ENCODE measurements at regions not wholly inside any gene's neighbourhood (a gene's known extent, or its start where the extent isn't known, plus 50 kb on each side); places are given as distances from the start of the nearest gene placed in this dataset.

GRCh38 chr13:77430377-77430951, 103.6 kb upstream of the MYCBP2 start:
- no peak for DNase-seq
- H3K27me3 ChIP-seq (ENCODE audit: insufficient read depth) = no peaks in the 10 kb centered on the region
- H4K20me1 ChIP-seq (ENCODE audit: insufficient read depth) = no peaks in the 10 kb centered on the region
- ChIA-PET CTCF (interaction anchor here (0.5 kb wide), 1 partner anchor 134 kb away, joined by 3 read pairs; no protein-coding TSS in a partner anchor), POLR2A (no interaction called here)
- no peaks in the 10 kb centered on the region for H3K4me1 ChIP-seq (ENCODE audit: control insufficient read depth in 1 of 2, insufficient read depth in 2 of 2, low read depth in 1 of 2, low read length in 1 of 2)
- no peak overlapping the region for H3K9ac ChIP-seq
- TF ChIP-seq ELF1 (IDR thresholded peaks at IDR 0.05) = no peak
- TF ChIP-seq REST (IDR thresholded peaks at IDR 0.05; ENCODE audit: low read depth, low read length) = no peak
- TF ChIP-seq YY1 (IDR thresholded peaks at IDR 0.05; ENCODE audit: low read depth) = no peak
- TF ChIP-seq MAX (IDR thresholded peaks at IDR 0.05; ENCODE audit: low read depth) = no peak
- H3K9me2 ChIP-seq = no peaks in the 10 kb centered on the region
- WGBS (ENCODE audit: low lambda C conversion rate) = 100% methylated on average over 1 of the region's 2 CpGs
- no peak overlapping the region for H3K27ac ChIP-seq (ENCODE audit: low read depth in 2 of 2, low read length in 1 of 2)
- H3K4me2 ChIP-seq = no peak overlapping the region
- no peak overlapping the region for H2AFZ ChIP-seq (ENCODE audit: low read depth)
- no peaks in the 10 kb centered on the region for H3K36me3 ChIP-seq (replicated peaks in 1 of 2; ENCODE audit: control insufficient read depth in 1 of 2, insufficient read depth in 2 of 2, low read length in 1 of 2)
- no peaks in the 10 kb centered on the region for H3F3A ChIP-seq (replicated peaks; ENCODE audit: insufficient read depth)
- no peaks in the 10 kb centered on the region for H3K9me3 ChIP-seq
- H3K79me2 ChIP-seq (ENCODE audit: insufficient read depth) = no peaks in the 10 kb centered on the region
- no peak overlapping the region for H3K4me3 ChIP-seq (ENCODE audit: low read depth in 2 of 2, low read length in 1 of 2)

- no peaks in the 10 kb centered on the region for H4K20me1 ChIP-seq (ENCODE audit: insufficient read depth)
- H3K27me3 ChIP-seq (ENCODE audit: insufficient read depth) = no peaks in the 10 kb centered on the region
- DNase-seq = no peak
- H3K36me3 ChIP-seq (replicated peaks in 1 of 2; ENCODE audit: control insufficient read depth in 1 of 2, insufficient read depth in 2 of 2, low read length in 1 of 2) = no peaks in the 10 kb centered on the region
- WGBS (ENCODE audit: low lambda C conversion rate) = 62% methylated on average over 8 of the region's 8 CpGs
- ChIA-PET CTCF (no interaction called here), POLR2A (no interaction called here)
- no peak overlapping the region for H2AFZ ChIP-seq (ENCODE audit: low read depth)
- no peaks in the 10 kb centered on the region for H3K79me2 ChIP-seq (ENCODE audit: insufficient read depth)
- no peak overlapping the region for H3K9ac ChIP-seq
- TF ChIP-seq EZH2phosphoT487 (IDR thresholded peaks at IDR 0.05; ENCODE audit: borderline replicate concordance, low read depth) = no peak
- TF ChIP-seq EP300 (IDR thresholded peaks at IDR 0.05; ENCODE audit: borderline replicate concordance in 1 of 2, low read depth in 1 of 2, low read length in 1 of 2) = no peak
- no peak for TF ChIP-seq SMC3 (IDR thresholded peaks at IDR 0.05; ENCODE audit: low read depth, low read length)
- TF ChIP-seq NFIC (IDR thresholded peaks at IDR 0.05; ENCODE audit: borderline replicate concordance) = no peak
- TF ChIP-seq MXI1 (IDR thresholded peaks at IDR 0.05; ENCODE audit: low read depth, low read length) = no peak
- TF ChIP-seq RFX5 (IDR thresholded peaks at IDR 0.05; ENCODE audit: low read length) = no peak
- H3K9me2 ChIP-seq = no peaks in the 10 kb centered on the region
- no peaks in the 10 kb centered on the region for H3K4me1 ChIP-seq (ENCODE audit: control insufficient read depth in 1 of 2, insufficient read depth in 2 of 2, low read depth in 1 of 2, low read length in 1 of 2)
- no peaks in the 10 kb centered on the region for H3K9me3 ChIP-seq
- no peaks in the 10 kb centered on the region for H3F3A ChIP-seq (replicated peaks; ENCODE audit: insufficient read depth)
- H3K4me3 ChIP-seq (ENCODE audit: low read depth in 2 of 2, low read length in 1 of 2) = no peak overlapping the region
- H3K27ac ChIP-seq (ENCODE audit: low read depth in 2 of 2, low read length in 1 of 2) = no peak overlapping the region
- H3K4me2 ChIP-seq = no peak overlapping the region
Observed at GRCh38 chr13:77429320-77430142, 102.6 kb upstream of the MYCBP2 start.
